ENCODE measurements at regions not wholly inside any gene's neighbourhood (a gene's known extent, or its start where the extent isn't known, plus 50 kb on each side); places are given as distances from the start of the nearest gene placed in this dataset.

DNA sequence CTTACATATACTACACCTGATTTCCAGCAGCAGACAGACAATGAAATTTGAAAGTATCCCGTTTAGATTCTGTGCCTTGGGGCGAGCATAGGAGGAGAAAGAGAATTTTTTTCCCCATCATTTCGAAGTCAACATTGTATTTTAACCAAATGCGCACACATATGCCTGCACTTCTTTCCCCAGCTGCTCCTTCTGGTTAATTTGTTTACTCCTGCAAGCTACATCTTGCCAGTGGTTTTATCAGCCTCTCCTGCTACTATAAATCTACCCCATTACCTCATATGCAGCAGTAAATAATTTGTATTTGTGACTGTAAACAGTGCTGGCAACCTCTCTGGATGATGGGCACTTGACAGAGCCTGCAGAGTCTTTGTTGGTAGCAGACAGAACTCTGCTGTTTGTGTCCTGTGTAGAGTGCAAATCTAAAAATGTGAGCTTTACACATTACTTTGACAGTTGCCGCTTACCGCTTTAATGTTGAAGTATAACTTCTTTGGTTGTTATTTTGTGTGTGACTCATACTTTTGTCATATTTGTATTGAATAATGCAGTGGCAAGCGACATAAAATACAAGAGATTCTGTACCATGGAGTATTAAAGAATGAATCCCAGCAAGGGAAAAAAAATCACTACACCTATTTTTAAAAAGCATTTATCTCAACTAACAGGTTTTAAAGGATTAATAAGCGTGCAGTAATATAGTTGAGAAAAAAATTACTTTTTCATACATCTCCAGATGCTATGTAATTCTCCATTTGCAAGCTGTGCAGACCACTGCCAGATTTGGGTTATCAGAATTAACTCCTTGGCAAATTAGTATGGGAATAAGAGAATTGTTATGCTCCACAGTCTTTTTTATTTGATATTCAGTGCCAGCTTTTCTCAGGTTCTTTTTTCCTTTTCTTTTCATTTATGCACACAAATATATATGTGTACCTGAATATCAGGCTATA is 536.8 kb downstream of the XIRP2 start:
- Histone ChIP-seq H3K36me3 (ENCODE audit: control insufficient read depth in 4 of 4, insufficient read depth in 4 of 4, low read length in 4 of 4) (no peaks in the 10 kb centered on the region), H3K9ac (ENCODE audit: insufficient read depth in 1 of 2, low read length in 2 of 2) (no peak overlapping the region), H3K27ac (ENCODE audit: low read depth in 1 of 2, low read length in 1 of 2) (no peak overlapping the region), H3K4me3 (no peak overlapping the region), H3K4me1 (ENCODE audit: control insufficient read depth in 5 of 5, insufficient read depth in 5 of 5, low read length in 5 of 5) (peaks cover 0 to 3% (median 0%) of the 10 kb centered on the region in 5 donors), H3K27me3 (ENCODE audit: control insufficient read depth in 3 of 3, insufficient read depth in 3 of 3, low read length in 2 of 3) (no peaks in the 10 kb centered on the region), H3K9me3 (ENCODE audit: control insufficient read depth in 4 of 4, insufficient read depth in 3 of 4, low read length in 3 of 4) (peaks cover 0 to 4% (median 0%) of the 10 kb centered on the region in 4 donors)
- ATAC-seq (ENCODE audit: insufficient read depth, low FRiP score), result no peak
- 88 to 90% methylated on average over 8 of the region's 8 CpGs for WGBS, 2 donors
- no peak for TF ChIP-seq CTCF (IDR thresholded peaks at IDR 0.05; ENCODE audit: control extremely low read depth, extremely low read depth)
- DNase-seq, result no peak

DNA sequence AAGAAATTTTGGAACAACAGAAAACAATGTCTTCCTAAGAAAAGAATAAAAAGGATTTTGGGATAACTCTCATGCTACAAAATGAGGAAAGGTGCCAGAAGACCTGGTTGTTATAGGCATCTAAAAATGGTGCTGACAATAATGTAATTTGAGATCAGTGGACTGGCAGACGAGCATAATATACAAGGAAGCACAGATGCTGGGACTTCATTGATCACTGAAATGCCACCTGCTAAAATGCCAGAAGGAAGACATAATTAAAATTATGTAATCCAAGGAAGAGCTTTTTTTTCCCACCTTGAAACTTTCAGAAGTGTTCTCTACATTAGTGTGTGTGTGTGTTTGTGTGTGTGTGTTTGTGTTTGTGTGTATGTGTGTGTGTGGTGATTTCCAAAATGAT is 535.9 kb downstream of the XIRP2 start:
- no peak overlapping the region for H3K4me3 ChIP-seq
- 45 to 70% methylated on average over 1 of the region's 1 CpG for WGBS, 2 donors
- H3K27ac ChIP-seq (ENCODE audit: low read depth in 1 of 2, low read length in 1 of 2), result no peak overlapping the region
- H3K27me3 ChIP-seq (ENCODE audit: control insufficient read depth in 3 of 3, insufficient read depth in 3 of 3, low read length in 2 of 3), result no peaks in the 10 kb centered on the region
- no peaks in the 10 kb centered on the region for H3K36me3 ChIP-seq (ENCODE audit: control insufficient read depth in 4 of 4, insufficient read depth in 4 of 4, low read length in 4 of 4)
- peaks cover 0 to 7% (median 0%) of the 10 kb centered on the region in 5 donors for H3K4me1 ChIP-seq (ENCODE audit: control insufficient read depth in 5 of 5, insufficient read depth in 5 of 5, low read length in 5 of 5)
- no peak for ATAC-seq (ENCODE audit: insufficient read depth, low FRiP score)
- TF ChIP-seq CTCF (IDR thresholded peaks at IDR 0.05; ENCODE audit: control extremely low read depth, extremely low read depth), result no peak
- H3K9ac ChIP-seq (ENCODE audit: insufficient read depth in 1 of 2, low read length in 2 of 2), result no peak overlapping the region
- peaks cover 0 to 4% (median 0%) of the 10 kb centered on the region in 4 donors for H3K9me3 ChIP-seq (ENCODE audit: control insufficient read depth in 4 of 4, insufficient read depth in 3 of 4, low read length in 3 of 4)
- DNase-seq, result no peak

- no peak for TF ChIP-seq CTCF (IDR thresholded peaks at IDR 0.05; ENCODE audit: control extremely low read depth, extremely low read depth)
- Histone ChIP-seq H3K4me1 (ENCODE audit: control insufficient read depth in 5 of 5, insufficient read depth in 5 of 5, low read length in 5 of 5) (peaks cover 0 to 7% (median 0%) of the 10 kb centered on the region in 5 donors), H3K27me3 (ENCODE audit: control insufficient read depth in 3 of 3, insufficient read depth in 3 of 3, low read length in 2 of 3) (no peaks in the 10 kb centered on the region), H3K9me3 (ENCODE audit: control insufficient read depth in 4 of 4, insufficient read depth in 3 of 4, low read length in 3 of 4) (peaks cover 0 to 4% (median 0%) of the 10 kb centered on the region in 4 donors), H3K27ac (ENCODE audit: low read depth in 1 of 2, low read length in 1 of 2) (no peak overlapping the region), H3K9ac (ENCODE audit: insufficient read depth in 1 of 2, low read length in 2 of 2) (no peak overlapping the region), H3K36me3 (ENCODE audit: control insufficient read depth in 4 of 4, insufficient read depth in 4 of 4, low read length in 4 of 4) (no peaks in the 10 kb centered on the region), H3K4me3 (no peak overlapping the region)
- WGBS, 2 donors, result 63% methylated on average over 4 of the region's 4 CpGs
- DNase-seq, result no peak
- no peak for ATAC-seq (ENCODE audit: insufficient read depth, low FRiP score)
Measured at GRCh38 chr2:167423731-167424130, 535.5 kb downstream of the XIRP2 start.
